Stimulated activated CD4-positive, alpha-beta T cell treated with anti-CD3 and anti-CD28 coated beads, Interleukin-15, amount 100 ng/mL, for 1 hour (primary cell): ENCODE measurements at regions not wholly inside any gene's neighbourhood (a gene's known extent, or its start where the extent isn't known, plus 50 kb on each side); places are given as distances from the start of the nearest gene placed in this dataset.

Experiments
- DNase-seq, 2 donors: peaks; one replicate each; pipeline ENCODE4 v3.0.0-alpha.2; 2020; ENCODE audit warnings: low read depth in 1 of 2, low spot score in 1 of 2

GRCh38 chr13:99027661-99028425 is 50.0 kb upstream of the DOCK9 start:
- DNase-seq, result no peak

DNA sequence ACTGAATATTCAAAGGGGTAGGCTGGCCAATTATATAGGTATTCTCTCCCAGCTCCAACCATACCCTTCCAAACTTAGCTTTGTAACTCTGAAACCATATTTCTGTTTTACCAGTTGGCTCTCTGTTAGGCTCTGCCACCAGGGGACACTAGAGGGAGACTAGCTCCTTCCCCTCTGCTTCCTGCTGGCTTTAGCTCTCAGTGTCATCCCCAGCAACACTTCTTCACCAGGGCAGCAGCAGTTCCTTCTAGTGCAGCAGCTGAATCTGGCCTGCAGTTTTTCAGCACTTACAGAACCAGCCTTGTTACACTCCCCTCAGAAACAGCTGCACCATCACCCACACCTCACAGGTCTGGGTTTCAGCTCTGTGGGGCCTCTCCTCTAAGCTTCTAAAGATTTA is 51.0 kb upstream of the DOCK9 start:
- DNase-seq, result no peak

DNA sequence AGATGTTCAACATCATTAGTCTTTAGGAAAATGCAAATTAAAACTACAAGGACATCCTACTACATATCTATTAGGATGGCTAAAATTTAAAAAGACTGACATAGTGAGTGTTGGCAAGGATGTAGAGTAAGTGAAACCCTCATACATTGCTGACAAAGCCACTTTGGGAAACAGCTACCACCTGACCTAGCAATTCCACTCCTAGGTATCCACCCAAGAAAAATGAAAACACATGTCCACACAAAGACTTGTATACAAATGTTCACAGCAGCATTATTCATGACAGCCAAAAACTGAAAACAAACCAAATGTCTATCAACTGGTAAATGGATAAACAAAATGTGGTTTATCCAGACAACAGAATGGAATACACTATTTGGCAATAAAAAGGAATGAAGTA is 51.7 kb upstream of the DOCK9 start:
- no peak for DNase-seq

DNA sequence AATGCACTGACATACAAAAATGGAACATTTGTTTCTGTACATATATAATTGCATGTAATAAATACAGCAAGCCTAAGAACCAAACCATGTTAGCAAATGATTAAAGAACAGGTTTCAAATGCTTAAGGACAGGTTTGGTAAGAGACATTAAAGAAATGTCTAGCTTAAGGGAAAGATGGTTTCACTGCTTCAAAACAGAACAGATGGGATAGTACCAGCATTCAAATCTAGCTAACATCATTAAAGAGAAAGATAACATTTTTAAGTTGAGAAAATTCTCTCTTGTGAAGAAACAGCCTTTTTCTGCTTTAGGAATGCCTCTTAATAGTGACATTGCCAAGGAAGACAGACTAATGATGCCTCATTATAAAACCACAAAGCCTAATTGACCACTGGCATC is 52.5 kb upstream of the DOCK9 start:
- no peak for DNase-seq

- DNase-seq, result no peak
Measured at GRCh38 chr13:99031832-99032231, 54.0 kb upstream of the DOCK9 start.

DNA sequence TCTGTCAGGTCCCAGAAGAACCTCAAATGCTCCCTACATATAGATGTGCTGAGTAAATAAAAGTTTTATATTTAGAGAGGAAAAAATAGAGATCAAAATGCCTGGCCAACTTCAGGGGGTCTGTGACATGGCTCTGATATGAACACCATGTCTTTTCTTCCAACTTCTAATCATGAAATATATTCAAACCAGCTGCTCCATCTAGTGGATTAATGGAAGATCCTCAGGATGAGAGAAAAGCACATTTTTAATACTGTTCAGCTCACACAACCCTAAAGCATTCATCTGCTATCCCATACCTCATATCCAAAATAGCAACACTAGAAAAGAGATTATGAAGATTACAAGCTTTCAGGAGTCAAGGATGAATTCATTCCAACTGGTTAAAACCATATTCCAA is 56.0 kb upstream of the DOCK9 start:
- DNase-seq, result no peak

- DNase-seq, result no peak
Measured at GRCh38 chr13:99034333-99035085, 56.6 kb upstream of the DOCK9 start.

DNA sequence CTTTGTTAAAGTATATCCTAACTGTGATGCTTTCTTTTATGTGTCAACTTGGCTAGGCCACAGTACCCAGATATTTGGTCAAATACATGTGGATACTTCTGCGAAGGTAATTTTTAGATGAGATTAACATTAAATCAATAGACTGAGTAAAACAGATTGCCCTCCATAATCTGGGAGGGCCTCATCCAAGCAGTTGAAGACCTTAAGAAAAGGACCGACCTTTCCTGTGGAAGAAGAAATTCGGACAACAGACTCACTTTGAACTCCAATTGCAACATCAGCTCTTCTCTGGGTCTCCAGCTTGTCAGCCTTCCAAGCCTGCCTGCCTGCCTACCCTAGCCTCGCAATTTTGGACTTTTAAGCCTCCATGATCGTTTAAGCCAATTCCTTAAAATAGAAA is 57.9 kb upstream of the DOCK9 start:
- no peak for DNase-seq

DNA sequence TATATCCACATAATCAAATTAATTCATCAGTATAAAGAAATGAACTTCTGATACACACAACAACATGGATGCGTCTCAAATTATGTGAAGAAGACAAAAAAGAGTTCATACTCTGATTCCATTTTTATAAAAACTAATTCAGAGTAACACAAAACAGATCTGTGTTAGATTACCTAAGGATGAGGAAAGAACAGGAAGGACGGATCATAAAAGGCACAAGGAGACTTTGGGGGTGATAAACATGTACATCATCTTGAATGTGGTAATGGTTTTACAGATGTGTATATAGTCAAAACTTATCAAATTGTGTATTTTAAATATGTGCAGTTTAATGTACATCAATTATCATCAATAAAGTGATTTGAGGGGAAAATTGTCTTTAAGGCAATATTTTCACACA is 59.9 kb upstream of the DOCK9 start:
- no peak for DNase-seq

DNA sequence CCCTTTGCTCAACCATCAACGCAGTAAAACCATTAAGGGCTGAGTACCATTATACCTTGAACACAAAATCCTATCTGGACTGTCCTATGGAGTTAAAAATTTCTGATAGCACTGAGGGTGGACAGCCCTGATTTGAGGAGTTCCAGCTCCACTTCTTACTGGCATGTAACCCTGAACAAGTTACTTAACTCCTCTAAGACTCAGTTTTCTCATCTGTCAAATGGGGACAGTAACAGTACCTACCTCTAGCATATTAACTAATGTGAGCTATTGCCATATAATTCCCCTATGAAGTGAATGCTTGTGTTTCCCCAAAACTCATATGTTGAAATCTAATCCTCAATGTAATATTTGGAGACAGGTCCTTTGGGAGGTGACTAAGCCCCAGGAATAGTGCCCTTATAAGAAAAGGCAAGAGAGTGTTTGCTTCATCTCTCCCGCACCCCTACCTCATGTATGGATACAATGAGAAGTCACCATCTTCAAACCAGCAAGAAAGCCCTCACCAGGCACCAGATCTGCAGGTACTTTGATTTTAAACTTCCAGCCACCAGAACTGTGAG is 61.9 kb upstream of the DOCK9 start:
- DNase-seq, result no peak

DNA sequence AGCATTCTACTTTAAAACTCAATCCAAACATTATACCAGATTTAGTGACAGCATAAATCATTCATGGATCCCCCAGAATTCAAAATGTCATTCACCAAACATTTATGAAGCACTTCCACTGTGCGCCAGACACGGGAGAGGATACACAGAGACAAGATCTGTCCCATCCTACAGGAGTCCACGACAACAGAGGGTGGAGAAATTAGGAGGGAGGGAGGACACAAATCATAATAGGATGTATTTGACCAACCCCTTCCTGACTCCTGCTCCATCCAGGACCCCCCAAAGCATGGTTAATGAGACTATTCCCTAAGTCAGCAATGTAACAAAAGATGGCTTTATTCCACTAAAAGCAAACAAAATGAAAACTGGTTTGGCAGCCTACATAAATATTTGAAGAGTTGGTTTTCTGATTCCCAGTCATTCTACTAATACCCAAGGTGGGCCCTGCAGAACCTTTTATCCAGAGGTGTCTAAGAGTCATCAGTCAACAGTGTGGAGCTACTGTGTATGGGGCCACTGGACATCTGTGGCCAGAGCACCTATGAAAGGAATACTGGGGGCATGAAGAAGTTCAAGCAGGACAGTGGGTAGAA is 62.8 kb upstream of the DOCK9 start:
- no peak for DNase-seq

- no peak for DNase-seq
Measured at GRCh38 chr13:99041337-99041736, 63.5 kb upstream of the DOCK9 start.

GRCh38 chr13:99041788-99042187 is 63.9 kb upstream of the DOCK9 start:
- no peak for DNase-seq

DNA sequence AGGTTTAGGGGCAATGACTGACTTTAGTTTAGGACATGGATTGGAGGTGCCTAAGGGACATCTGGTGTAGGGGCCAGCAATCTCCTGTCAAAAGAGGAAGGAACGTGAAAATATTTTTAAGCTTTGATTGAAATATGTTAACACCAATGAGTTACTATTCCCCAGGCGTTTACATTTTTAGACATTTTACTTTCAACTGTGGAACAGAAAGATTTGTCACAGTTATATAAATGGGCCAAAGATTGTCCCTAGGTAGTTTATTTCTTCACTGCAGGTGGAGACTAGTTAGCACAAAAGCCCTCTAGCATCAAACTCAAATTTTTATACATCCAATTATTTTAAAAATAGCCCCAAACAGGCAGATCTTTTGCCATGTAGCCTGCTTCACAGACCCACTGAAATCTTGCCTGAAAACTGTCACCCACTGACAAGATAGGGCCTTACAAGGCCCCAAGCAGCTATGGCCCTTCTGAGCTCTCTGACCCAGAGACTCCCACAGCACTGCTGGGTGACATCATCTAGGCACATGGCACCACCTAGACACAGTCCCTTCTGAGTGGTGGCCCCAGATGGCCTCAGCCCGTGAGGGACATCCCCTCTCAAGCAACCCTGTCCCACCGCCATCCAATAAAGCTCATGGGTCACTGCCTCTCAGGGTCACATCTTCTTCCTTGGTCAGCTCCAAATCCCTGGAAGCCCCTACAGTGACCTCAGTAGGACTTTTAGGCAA is 64.8 kb upstream of the DOCK9 start:
- no peak for DNase-seq

DNA sequence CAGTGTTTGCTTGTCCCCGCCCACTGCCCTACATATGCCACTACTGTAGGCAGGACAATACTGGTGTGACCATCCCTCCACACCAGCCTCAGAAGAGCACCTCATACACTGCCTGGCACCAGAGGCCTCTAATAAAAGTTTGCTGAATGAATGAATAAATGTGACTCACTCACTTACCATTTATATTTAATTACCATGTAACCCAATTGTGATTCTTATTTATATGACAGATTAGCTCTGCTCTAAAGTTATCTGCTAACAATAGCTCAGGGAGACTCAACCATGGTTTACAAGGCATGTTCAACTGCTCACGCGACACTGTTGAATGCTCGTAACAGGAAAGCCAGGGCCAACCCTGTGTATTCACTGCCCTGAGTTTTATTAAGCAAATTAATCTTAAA is 66.0 kb upstream of the DOCK9 start:
- no peak for DNase-seq

DNA sequence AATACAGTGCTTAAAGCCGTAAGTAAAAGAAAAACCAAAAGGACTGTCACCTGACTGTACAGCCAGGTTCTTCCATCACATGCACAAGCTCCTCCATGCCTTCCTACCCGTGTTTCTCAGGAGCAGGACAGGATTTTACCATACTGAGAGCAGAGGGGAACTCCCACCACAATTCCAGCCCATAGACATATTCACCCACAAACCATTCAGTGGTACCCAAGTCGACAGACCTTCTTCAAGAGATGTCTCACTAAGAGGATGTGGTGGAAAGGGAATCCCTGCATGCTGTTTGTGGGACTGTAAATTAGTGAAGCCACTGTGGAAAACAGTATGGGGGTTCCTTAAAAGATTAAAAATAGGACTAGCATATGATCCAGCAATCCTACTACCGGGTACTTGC is 66.9 kb upstream of the DOCK9 start:
- no peak for DNase-seq

DNA sequence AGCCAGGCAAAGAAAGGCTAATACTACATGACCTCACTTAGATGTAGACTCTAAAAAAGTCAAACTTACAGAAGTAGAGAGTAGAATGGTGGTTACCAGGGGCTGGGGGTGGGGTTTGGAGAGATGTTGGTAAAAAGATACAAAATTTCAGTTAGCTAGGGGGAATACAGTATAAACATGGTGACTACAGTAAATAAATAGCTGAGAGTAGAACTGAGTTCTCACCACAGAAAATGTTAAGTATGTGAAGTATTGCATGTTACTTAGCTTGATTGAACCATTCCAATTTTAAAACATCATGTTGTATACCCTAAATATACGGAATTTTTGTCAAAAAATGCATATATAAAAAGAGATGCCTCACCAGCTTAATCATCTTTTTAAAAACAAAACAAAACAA is 67.5 kb upstream of the DOCK9 start:
- DNase-seq, result no peak

DNA sequence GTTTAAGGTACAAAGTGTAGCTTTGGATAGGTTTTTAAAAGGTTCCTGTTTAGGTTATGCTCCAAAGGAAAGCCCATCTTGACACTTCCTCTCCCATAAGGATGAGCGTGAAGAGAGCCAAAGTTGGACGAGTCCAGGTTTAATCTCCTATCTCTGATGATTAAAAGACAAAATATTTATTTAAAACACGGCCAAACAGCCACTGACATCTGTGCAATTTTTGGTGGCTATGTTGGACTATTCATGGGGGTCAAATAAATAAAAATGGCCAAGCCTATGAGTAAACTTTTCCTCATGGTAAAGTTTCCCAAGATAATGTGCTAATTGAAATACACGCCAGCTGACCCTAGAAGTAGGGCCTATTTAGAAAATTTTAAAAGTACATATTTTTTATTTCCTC is 69.0 kb upstream of the DOCK9 start:
- no peak for DNase-seq

DNA sequence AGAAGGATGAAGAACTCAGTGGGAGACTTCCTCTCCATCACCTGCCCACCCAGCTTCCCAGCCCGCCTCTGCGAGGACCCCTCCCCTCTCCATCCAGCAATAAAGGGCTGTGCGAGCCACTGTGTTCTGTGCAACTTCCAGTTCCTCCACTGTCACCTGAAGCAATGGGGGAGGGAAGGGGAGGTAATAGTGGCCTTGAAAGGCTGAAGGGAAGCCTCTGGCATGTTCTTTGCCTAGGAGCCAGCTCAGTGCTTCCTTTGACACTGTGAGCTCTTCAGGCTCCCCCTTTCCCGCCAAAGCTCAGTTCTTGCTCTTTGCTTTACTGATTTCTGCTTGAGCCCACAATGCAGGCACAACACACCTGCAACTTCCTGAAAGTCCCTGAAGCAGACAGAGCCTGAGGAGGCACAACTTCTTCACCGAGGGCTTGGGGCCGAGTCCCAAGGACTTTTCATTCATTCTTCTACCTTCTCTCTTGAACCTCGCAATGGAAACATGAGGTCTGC is 73.2 kb upstream of the DOCK9 start:
- DNase-seq, result no peak

GRCh38 chr13:99051768-99052455 is 74.0 kb upstream of the DOCK9 start:
- no peak for DNase-seq
